GM12878 (cell line): ENCODE measurements at regions not wholly inside any gene's neighbourhood (a gene's known extent, or its start where the extent isn't known, plus 50 kb on each side); places are given as distances from the start of the nearest gene placed in this dataset.

ENCODE experiments used
- ATAC-seq: fragments of 200-7000 bp; cut with Tn5 transposase; 3 replicates; pipeline ENCODE4 v1.9.1; 2020; ENCODE audit warnings: mild to moderate bottlenecking, moderate library complexity
- BruUV-seq: library from RNA; stranded (reverse); fragments of 400-500 nt; replicated peaks from 2 replicates; lab custom pipeline; 2021; lab: Mats Ljungman, UMichigan
- CTCF ChIA-PET: fragments of 300-600 bp; sonication (Branson Sonifier 250); formaldehyde crosslinking; extraction: SDS; loops from one replicate; lab custom pipeline; 2021; ENCODE audit warnings: inconsistent platforms; lab: Yijun Ruan, JAX
- POLR2A ChIA-PET: fragments of 350-600 bp; formaldehyde crosslinking; extraction: SDS; loops from one replicate; lab custom pipeline; 2021; ENCODE audit warnings: inconsistent platforms; lab: Charles Lee
- RAD21 ChIA-PET: fragments of 300-600 bp; sonication (Branson Sonifier 250); formaldehyde crosslinking; loops from one replicate; lab custom pipeline; 2023; ENCODE audit warnings: antibody characterized with exemption; ENCODE audit not compliant: unreplicated experiment; lab: Charles Lee
- SMC1A ChIA-PET: fragments of 300-600 bp; sonication (Branson Sonifier 250); formaldehyde crosslinking; loops from one replicate; lab custom pipeline; 2023; ENCODE audit not compliant: unreplicated experiment, uncharacterized antibody; lab: Charles Lee
- DNase-seq: peaks from one replicate; pipeline ENCODE4 v3.0.0-alpha.2; 2011; ENCODE audit warnings: low read depth, low spot score
- FAIRE-seq: peaks from 3 replicates; lab custom pipeline; 2011; peaks lifted over from hg19 to GRCh38; lab: Jason Lieb, UNC
- H2AFZ ChIP-seq: 2 replicates; pipeline ENCODE4 v1.6.0; 2011; ENCODE audit warnings: low read depth, low read length, control low read depth; ENCODE audit not compliant: control insufficient read depth
- H3K27ac ChIP-seq: 2 replicates; pipeline ENCODE4 v1.5.1; 2011; ENCODE audit warnings: control low read depth; ENCODE audit not compliant: control insufficient read depth, insufficient read depth
- H3K27me3 ChIP-seq, 2 experiments: replicated peaks in 1 of 2; 2 replicates each; pipeline versions ENCODE4 v1.6.0 to v1.6.1; 2011; ENCODE audit warnings: low read length in 1 of 2; ENCODE audit not compliant: control insufficient read depth in 2 of 2, insufficient read depth in 2 of 2
- H3K36me3 ChIP-seq, 2 experiments: 2 replicates each; pipeline ENCODE4 v1.5.1; 2011; ENCODE audit warnings: low read length in 1 of 2; ENCODE audit not compliant: control insufficient read depth in 2 of 2, insufficient read depth in 2 of 2
- H3K4me1 ChIP-seq: 2 replicates; pipeline ENCODE4 v1.6.1; 2011; ENCODE audit warnings: mild to moderate bottlenecking, low read length, moderate library complexity, mixed read lengths; ENCODE audit not compliant: control insufficient read depth, insufficient read depth
- H3K4me2 ChIP-seq: 2 replicates; pipeline ENCODE4 v1.6.0; 2011; ENCODE audit warnings: control low read depth; ENCODE audit not compliant: control insufficient read depth, insufficient read depth
- H3K4me3 ChIP-seq: fragments of 200-600 bp; sonication (generic); 2 replicates; pipeline ENCODE4 v1.5.1; 2016
- H3K79me2 ChIP-seq: 2 replicates; pipeline ENCODE4 v1.6.0; 2011; ENCODE audit warnings: low read length; ENCODE audit not compliant: control insufficient read depth, insufficient read depth
- H3K9ac ChIP-seq: 2 replicates; pipeline ENCODE4 v1.8.0; 2011; ENCODE audit warnings: low read length, control low read depth, mixed read lengths; ENCODE audit not compliant: control insufficient read depth, insufficient read depth
- H3K9me3 ChIP-seq: replicated peaks from 3 replicates; pipeline ENCODE4 v1.5.1; 2011; ENCODE audit warnings: mild to moderate bottlenecking, low read length; ENCODE audit not compliant: control insufficient read depth, insufficient read depth
- H4K20me1 ChIP-seq: 2 replicates; pipeline ENCODE4 v1.6.0; 2011; ENCODE audit not compliant: control insufficient read depth, insufficient read depth
- BACH1 ChIP-seq: fragments of 450-650 bp; IDR thresholded peaks from 2 replicates; pipeline ENCODE4 v1.6.1; 2017; ENCODE audit warnings: mild to moderate bottlenecking, borderline replicate concordance
- CEBPB ChIP-seq, 2 experiments: fragments of 150-350 bp in 1 of 2; IDR thresholded peaks; 2 replicates each; pipeline ENCODE4 v1.6.1; 2012 to 2014; ENCODE audit warnings: low read depth in 2 of 2, low read length in 2 of 2, borderline replicate concordance in 1 of 2, inconsistent platforms in 1 of 2
- ETV6 ChIP-seq, 2 experiments: fragments of 450-650 bp in 1 of 2; IDR thresholded peaks in 1 of 2; conservative IDR thresholded peaks in 1 of 2; 2 replicates each; pipeline ENCODE4 v1.6.1; 2014; ENCODE audit warnings: antibody characterized with exemption in 1 of 2, borderline replicate concordance in 1 of 2, low read depth in 1 of 2, mild to moderate bottlenecking in 1 of 2, moderate library complexity in 1 of 2
- FOXK2 ChIP-seq: fragments of 450-650 bp; IDR thresholded peaks from 2 replicates; pipeline ENCODE4 v1.6.1; 2017; ENCODE audit warnings: mild to moderate bottlenecking, moderate library complexity
- HDGF ChIP-seq: fragments of 450-650 bp; IDR thresholded peaks from 2 replicates; pipeline ENCODE4 v1.6.1; 2016; ENCODE audit warnings: antibody characterized with exemption
- JUND ChIP-seq: IDR thresholded peaks from 2 replicates; pipeline ENCODE4 v1.6.1; 2012; ENCODE audit warnings: low read depth, mild to moderate bottlenecking, low read length, improper control_type of control experiment, moderate library complexity
- MXI1 ChIP-seq: fragments of 150-350 bp; IDR thresholded peaks from 2 replicates; pipeline ENCODE4 v1.6.1; 2011; ENCODE audit warnings: low read depth, mild to moderate bottlenecking, inconsistent platforms, low read length, improper control_type of control experiment
- NFXL1 ChIP-seq: fragments of 450-650 bp; IDR thresholded peaks from 2 replicates; pipeline ENCODE4 v1.6.1; 2017; ENCODE audit warnings: antibody characterized with exemption, mild to moderate bottlenecking, borderline replicate concordance
- NR2C1 ChIP-seq: fragments of 450-650 bp; IDR thresholded peaks from 2 replicates; pipeline ENCODE4 v1.6.1; 2017; ENCODE audit warnings: antibody characterized with exemption, mild to moderate bottlenecking, moderate library complexity
- POU2F2 ChIP-seq: IDR thresholded peaks from 3 replicates; pipeline ENCODE4 v1.6.1; 2011; ENCODE audit warnings: low read depth, mild to moderate bottlenecking, low read length, borderline replicate concordance
- ZNF384 ChIP-seq: IDR thresholded peaks from 2 replicates; pipeline ENCODE4 v1.6.1; 2012; ENCODE audit warnings: low read depth, mild to moderate bottlenecking, low read length, improper control_type of control experiment, borderline replicate concordance
- WGBS: methylation state at CpG from one replicate; pipeline ENCODE4 v1.1.6; 2016; ENCODE audit warnings: low lambda C conversion rate; ENCODE audit not compliant: insufficient replicate concordance, insufficient coverage; ENCODE audit errors: missing lambda C conversion rate; 5-methylcytosine and 5-hydroxymethylcytosine counted together
- in situ Hi-C: fragments of 300-500 bp; cut with MboI; formaldehyde crosslinking; loops from 9 replicates; pipeline ENCODE4 v1.14.3; 2018; ENCODE audit warnings: mixed read lengths
- intact Hi-C: fragments of 100-400 bp; cut with micrococcal nuclease; formaldehyde crosslinking; loops from one replicate; pipeline ENCODE4 v1.14.2; 2022; ENCODE audit not compliant: unreplicated experiment
- TF ChIP-seq, protein P1 (sequence below): IDR thresholded peaks from 2 replicates; pipeline ENCODE4 v1.6.1; 2011; ENCODE audit warnings: low read depth, low read length, improper control_type of control experiment, borderline replicate concordance
- TF ChIP-seq, protein P2 (sequence below): fragments of 450-650 bp; IDR thresholded peaks from 2 replicates; pipeline ENCODE4 v1.6.1; 2016; ENCODE audit warnings: mild to moderate bottlenecking

DNA sequence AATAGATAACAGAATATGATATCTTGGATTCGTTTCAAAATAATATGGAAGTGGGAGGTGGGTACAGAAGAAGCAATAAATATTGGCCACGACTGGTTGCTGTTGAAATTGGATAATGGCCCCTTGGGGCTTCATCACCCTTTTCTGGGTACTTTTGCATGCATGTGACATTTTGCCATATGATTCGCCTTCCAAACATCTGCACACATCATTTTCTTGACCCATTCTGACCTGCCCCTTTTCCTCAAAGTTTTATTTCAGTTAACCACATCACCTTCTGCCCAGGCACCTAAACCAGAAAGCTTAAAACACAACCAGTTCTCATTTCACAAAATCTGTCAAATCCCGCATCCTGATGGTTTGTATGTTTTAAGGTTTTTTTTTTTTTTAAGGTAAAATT, 116.7 kb upstream of the AGAP1 start:
- Histone ChIP-seq H3K27ac (no peak overlapping the region), H3K9me3 (no peaks in the 10 kb centered on the region), H4K20me1 (no peaks in the 10 kb centered on the region), H3K9ac (no peak overlapping the region), H3K4me3 (no peak overlapping the region), H3K79me2 (no peaks in the 10 kb centered on the region), H3K4me2 (no peak overlapping the region), H2AFZ (no peak overlapping the region), H3K36me3 (no peaks in the 10 kb centered on the region), H3K4me1 (no peaks in the 10 kb centered on the region), H3K27me3 (no peaks in the 10 kb centered on the region)
- ChIA-PET POLR2A (no interaction called here), RAD21 (no interaction called here), CTCF (no interaction called here), SMC1A (no interaction called here)
- WGBS: 0% methylated on average over 4 of the region's 4 CpGs
- ATAC-seq (no peak), DNase-seq (no peak), FAIRE-seq (no peak)
- in situ Hi-C loops (no loop called here), intact Hi-C loops (no loop called here)
- TF ChIP-seq NR2C1: no peak
- TF ChIP-seq CEBPB (IDR thresholded peaks at IDR 0.05; ENCODE audit: borderline replicate concordance in 1 of 2, low read depth in 2 of 2, low read length in 2 of 2): no peak
- TF ChIP-seq JUND: no peak
- BruUV-seq: no TSS peak

DNA sequence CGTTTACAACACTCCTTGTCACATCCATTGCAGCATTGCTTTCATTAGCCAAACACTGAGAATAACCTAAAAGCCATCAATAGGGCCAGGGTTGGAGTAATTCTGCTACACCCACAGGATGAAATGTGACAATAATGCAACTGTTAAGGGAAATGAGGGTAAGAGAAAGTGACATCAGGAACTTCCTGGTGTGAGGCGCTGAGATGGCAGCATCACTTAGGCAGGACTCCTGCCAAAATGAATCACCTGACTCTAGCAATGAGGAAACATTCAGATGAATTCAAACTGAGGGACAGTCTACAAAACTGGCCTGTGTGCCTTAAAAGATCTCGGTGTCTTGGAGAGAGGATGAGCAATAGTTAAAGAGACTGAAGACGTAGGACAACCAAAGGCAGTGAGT, 115.6 kb upstream of the AGAP1 start:
- 23% methylated on average over 4 of the region's 4 CpGs for WGBS
- no peaks in the 10 kb centered on the region for H4K20me1 ChIP-seq
- no peak for FAIRE-seq
- H3K27me3 ChIP-seq: no peaks in the 10 kb centered on the region
- H3K79me2 ChIP-seq: no peaks in the 10 kb centered on the region
- ChIA-PET CTCF (no interaction called here), POLR2A (no interaction called here), RAD21 (no interaction called here), SMC1A (no interaction called here)
- intact Hi-C loops (no loop called here), in situ Hi-C loops (no loop called here)
- no peak overlapping the region for H3K4me2 ChIP-seq
- no peak overlapping the region for H3K27ac ChIP-seq
- DNase-seq: no peak
- no peak overlapping the region for H2AFZ ChIP-seq
- H3K9me3 ChIP-seq: no peaks in the 10 kb centered on the region
- H3K4me1 ChIP-seq: no peaks in the 10 kb centered on the region
- no TSS peak for BruUV-seq
- H3K9ac ChIP-seq: no peak overlapping the region
- no peak overlapping the region for H3K4me3 ChIP-seq
- H3K36me3 ChIP-seq: no peaks in the 10 kb centered on the region
- no peak for TF ChIP-seq FOXK2
- TF ChIP-seq, protein P1, sequence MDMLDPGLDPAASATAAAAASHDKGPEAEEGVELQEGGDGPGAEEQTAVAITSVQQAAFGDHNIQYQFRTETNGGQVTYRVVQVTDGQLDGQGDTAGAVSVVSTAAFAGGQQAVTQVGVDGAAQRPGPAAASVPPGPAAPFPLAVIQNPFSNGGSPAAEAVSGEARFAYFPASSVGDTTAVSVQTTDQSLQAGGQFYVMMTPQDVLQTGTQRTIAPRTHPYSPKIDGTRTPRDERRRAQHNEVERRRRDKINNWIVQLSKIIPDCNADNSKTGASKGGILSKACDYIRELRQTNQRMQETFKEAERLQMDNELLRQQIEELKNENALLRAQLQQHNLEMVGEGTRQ: no peak
- TF ChIP-seq ETV6 (conservative IDR thresholded peaks at IDR 0.05 in 1 of 2, IDR thresholded peaks at IDR 0.05 in 1 of 2; ENCODE audit: borderline replicate concordance in 1 of 2, low read depth in 1 of 2): no peak
- TF ChIP-seq, protein P2, sequence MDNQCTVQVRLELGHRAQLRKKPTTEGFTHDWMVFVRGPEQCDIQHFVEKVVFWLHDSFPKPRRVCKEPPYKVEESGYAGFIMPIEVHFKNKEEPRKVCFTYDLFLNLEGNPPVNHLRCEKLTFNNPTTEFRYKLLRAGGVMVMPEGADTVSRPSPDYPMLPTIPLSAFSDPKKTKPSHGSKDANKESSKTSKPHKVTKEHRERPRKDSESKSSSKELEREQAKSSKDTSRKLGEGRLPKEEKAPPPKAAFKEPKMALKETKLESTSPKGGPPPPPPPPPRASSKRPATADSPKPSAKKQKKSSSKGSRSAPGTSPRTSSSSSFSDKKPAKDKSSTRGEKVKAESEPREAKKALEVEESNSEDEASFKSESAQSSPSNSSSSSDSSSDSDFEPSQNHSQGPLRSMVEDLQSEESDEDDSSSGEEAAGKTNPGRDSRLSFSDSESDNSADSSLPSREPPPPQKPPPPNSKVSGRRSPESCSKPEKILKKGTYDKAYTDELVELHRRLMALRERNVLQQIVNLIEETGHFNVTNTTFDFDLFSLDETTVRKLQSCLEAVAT: no peak
- TF ChIP-seq ZNF384: no peak
- TF ChIP-seq MXI1: no peak
- no peak for TF ChIP-seq POU2F2
- TF ChIP-seq HDGF: no peak
- no peak for TF ChIP-seq NFXL1
- no peak for TF ChIP-seq BACH1
- ATAC-seq: no peak
